HepG2 (cell line): ENCODE measurements at regions not wholly inside any gene's neighbourhood (a gene's known extent, or its start where the extent isn't known, plus 50 kb on each side); places are given as distances from the start of the nearest gene placed in this dataset.

Source experiments
- ATAC-seq: fragments of 200-7000 bp; cut with Tn5 transposase; 3 replicates; pipeline ENCODE4 v1.9.1; 2020; ENCODE audit warnings: mild to moderate bottlenecking, moderate library complexity
- BruUV-seq: library from RNA; stranded (reverse); fragments of 400-500 nt; replicated peaks from 2 replicates; lab custom pipeline; 2021; lab: Mats Ljungman, UMichigan
- CTCF ChIA-PET: fragments of 300-600 bp; formaldehyde crosslinking; extraction: SDS; loops from one replicate; lab custom pipeline; 2021; ENCODE audit warnings: low total read pairs, inconsistent platforms, low intra/inter-chr PET ratio; lab: Yijun Ruan, JAX
- POLR2A ChIA-PET: fragments of 350-600 bp; sonication (Branson Sonifier 250); formaldehyde crosslinking; loops from one replicate; lab custom pipeline; 2020; ENCODE audit warnings: antibody characterized with exemption, inconsistent platforms; lab: Yijun Ruan, JAX
- DNase-seq: peaks from one replicate; pipeline ENCODE4 v3.0.0-alpha.2; 2015; ENCODE audit warnings: low spot score
- FAIRE-seq: peaks from 3 replicates; lab custom pipeline; 2011; peaks lifted over from hg19 to GRCh38; lab: Jason Lieb, UNC
- H2AFZ ChIP-seq: one replicate; pipeline ENCODE4 v1.6.1; 2011; ENCODE audit warnings: low read length, inconsistent platforms
- H3K27ac ChIP-seq: fragments of 300-600 bp; 3 replicates; pipeline ENCODE4 v1.8.0; 2011; ENCODE audit warnings: mixed run types, mild to moderate bottlenecking, mixed read lengths, low read length, inconsistent platforms; ENCODE audit not compliant: insufficient read depth; ENCODE audit errors: extremely low read length
- H3K27me3 ChIP-seq, 2 experiments: fragments of 200-600 bp in 1 of 2; 2 replicates in 1 of 2; 3 replicates in 1 of 2; pipeline versions ENCODE4 v1.6.0 to v1.8.0; 2011; ENCODE audit warnings: low read length in 2 of 2, mild to moderate bottlenecking in 2 of 2, moderate library complexity in 2 of 2, inconsistent platforms in 1 of 2; ENCODE audit not compliant: insufficient read depth in 2 of 2, control insufficient read depth in 1 of 2
- H3K36me3 ChIP-seq, 2 experiments: fragments of 200-600 bp in 1 of 2; replicated peaks in 1 of 2; 2 replicates in 1 of 2; 3 replicates in 1 of 2; pipeline versions ENCODE4 v1.5.1 to v1.8.0; 2011; ENCODE audit warnings: low read length in 2 of 2, inconsistent platforms in 1 of 2; ENCODE audit not compliant: insufficient read depth in 2 of 2, control insufficient read depth in 1 of 2
- H3K4me1 ChIP-seq: 2 replicates; pipeline ENCODE4 v1.5.1; 2012; ENCODE audit warnings: low read length, inconsistent platforms; ENCODE audit not compliant: insufficient read depth
- H3K4me2 ChIP-seq: 2 replicates; pipeline ENCODE4 v1.6.0; 2011; ENCODE audit warnings: low read depth, low read length, inconsistent platforms
- H3K4me3 ChIP-seq, 3 experiments: fragments of 200-600 bp in 1 of 3; sonication (generic), shearing (Covaris generic) in 1 of 3; replicated peaks in 1 of 3; 2 replicates each; pipeline ENCODE4 v1.5.1; 2011 to 2016; ENCODE audit warnings: low read length in 3 of 3, inconsistent platforms in 2 of 3, low read depth in 2 of 3, mild to moderate bottlenecking in 2 of 3, control low read depth in 1 of 3, mixed read lengths in 1 of 3; ENCODE audit not compliant: insufficient read depth in 1 of 3
- H3K79me2 ChIP-seq: one replicate; pipeline ENCODE4 v1.6.1; 2011; ENCODE audit warnings: low read length, inconsistent platforms; ENCODE audit not compliant: insufficient read depth
- H3K9ac ChIP-seq: 2 replicates; pipeline ENCODE4 v1.6.0; 2011; ENCODE audit warnings: mild to moderate bottlenecking, low read depth, low read length, inconsistent platforms; ENCODE audit not compliant: insufficient read depth
- H3K9me3 ChIP-seq: 2 replicates; pipeline ENCODE4 v1.5.1; 2012; ENCODE audit warnings: mild to moderate bottlenecking, low read length
- H4K20me1 ChIP-seq: 2 replicates; pipeline ENCODE4 v1.6.0; 2011; ENCODE audit warnings: inconsistent platforms, mild to moderate bottlenecking, low read length, moderate library complexity; ENCODE audit not compliant: insufficient read depth
- CENPX ChIP-seq: sonication (generic); formaldehyde crosslinking; IDR thresholded peaks from 2 replicates; pipeline ENCODE4 v1.9.0; 2021; ENCODE audit warnings: mild to moderate bottlenecking, missing genetic modification reagents, moderate library complexity
- FOXJ3 ChIP-seq: sonication (generic); formaldehyde crosslinking; IDR thresholded peaks from 2 replicates; pipeline ENCODE4 v1.4.0; 2020; ENCODE audit warnings: missing genetic modification reagents, mild to moderate bottlenecking, borderline replicate concordance
- HMG20A ChIP-seq: IDR thresholded peaks from 2 replicates; pipeline ENCODE4 v1.6.1; 2016; ENCODE audit warnings: borderline replicate concordance
- HMGXB3 ChIP-seq: sonication (generic); formaldehyde crosslinking; IDR thresholded peaks from 2 replicates; pipeline ENCODE4 v1.4.0; 2020; ENCODE audit warnings: missing genetic modification reagents, borderline replicate concordance
- KDM2A ChIP-seq: sonication (generic); formaldehyde crosslinking; IDR thresholded peaks from 2 replicates; pipeline ENCODE4 v1.4.0; 2020; ENCODE audit warnings: low read depth, missing genetic modification reagents, borderline replicate concordance
- MEIS2 ChIP-seq: sonication (generic); formaldehyde crosslinking; IDR thresholded peaks from 2 replicates; pipeline ENCODE4 v1.9.0; 2021; ENCODE audit warnings: mild to moderate bottlenecking, missing genetic modification reagents
- MYNN ChIP-seq: sonication (generic); formaldehyde crosslinking; IDR thresholded peaks from 2 replicates; pipeline ENCODE4 v1.4.0; 2020; ENCODE audit warnings: mild to moderate bottlenecking, low read depth, missing genetic modification reagents
- SP5 ChIP-seq: IDR thresholded peaks from 2 replicates; pipeline ENCODE4 v1.6.1; 2016; ENCODE audit warnings: low read depth, borderline replicate concordance
- TFDP2 ChIP-seq: sonication (generic); formaldehyde crosslinking; IDR thresholded peaks from 2 replicates; pipeline ENCODE4 v1.4.0; 2020; ENCODE audit warnings: missing genetic modification reagents
- TOPORS ChIP-seq: sonication (generic); formaldehyde crosslinking; IDR thresholded peaks from 2 replicates; pipeline ENCODE4 v1.8.0; 2023; ENCODE audit warnings: mild to moderate bottlenecking, missing genetic modification reagents
- ZBTB39 ChIP-seq: sonication (generic); formaldehyde crosslinking; IDR thresholded peaks from 2 replicates; pipeline ENCODE4 v1.5.0; 2020; ENCODE audit warnings: missing genetic modification reagents
- ZNF12 ChIP-seq: sonication (generic); formaldehyde crosslinking; IDR thresholded peaks from 2 replicates; pipeline ENCODE4 v1.5.0; 2020; ENCODE audit warnings: missing genetic modification reagents
- ZNF704 ChIP-seq: sonication (generic); formaldehyde crosslinking; IDR thresholded peaks from 2 replicates; pipeline ENCODE4 v1.8.1; 2023; ENCODE audit warnings: mild to moderate bottlenecking, inconsistent platforms, moderate library complexity, missing genetic modification reagents, borderline replicate concordance
- WGBS: methylation state at CpG from one replicate; pipeline ENCODE4 v1.1.6; 2017; ENCODE audit warnings: low lambda C conversion rate; 5-methylcytosine and 5-hydroxymethylcytosine counted together
- in situ Hi-C: cut with HindIII; loops from 2 replicates; pipeline ENCODE4 v1.10.0; 2017; ENCODE audit warnings: low pct_unique_long_range_greater_than_20kb; ENCODE audit not compliant: extremely low pct_ligation_motif_present
- intact Hi-C: fragments of 100-400 bp; cut with micrococcal nuclease; formaldehyde crosslinking; loops from one replicate; pipeline ENCODE4 v1.10.0; 2022; ENCODE audit not compliant: unreplicated experiment

- TF ChIP-seq HMGXB3 (no peak), KDM2A (CRISPR knock-in tag) (no peak)
- TF ChIP-seq, all 625 proteins: peak for 0
These were observed 1002.4 kb upstream of the PCDH9 start (continued) for GRCh38 chr13:68232351-68233130.

GRCh38 chr13:68214691-68215415, 984.7 kb upstream of the PCDH9 start:
- no peak for DNase-seq
- CTCF ChIA-PET = no interaction called here
- TF ChIP-seq SP5 (CRISPR knock-in tag) (no peak), CENPX (CRISPR knock-in tag) (no peak), ZNF704 (no peak), FOXJ3 (CRISPR knock-in tag) (no peak), HMG20A (CRISPR knock-in tag) (no peak), TOPORS (CRISPR knock-in tag) (no peak), ZNF12 (CRISPR knock-in tag) (no peak), MYNN (CRISPR knock-in tag) (no peak), TFDP2 (CRISPR knock-in tag) (no peak), ZBTB39 (CRISPR knock-in tag) (no peak), MEIS2 (CRISPR knock-in tag) (no peak)

More at GRCh38 chr13:68214691-68215415, 984.7 kb upstream of the PCDH9 start:
- no peak for FAIRE-seq
- Histone ChIP-seq H3K27ac (no peak overlapping the region), H4K20me1 (no peaks in the 10 kb centered on the region), H3K36me3 (no peaks in the 10 kb centered on the region), H3K4me3 (no peak overlapping the region), H3K79me2 (no peaks in the 10 kb centered on the region), H3K27me3 (no peaks in the 10 kb centered on the region), H3K4me2 (no peak overlapping the region), H3K4me1 (no peaks in the 10 kb centered on the region), H2AFZ (no peak overlapping the region), H3K9me3 (no peaks in the 10 kb centered on the region), H3K9ac (no peak overlapping the region)
- POLR2A ChIA-PET = no interaction called here
- no TSS peak for BruUV-seq
- in situ Hi-C loops = no loop called here
- intact Hi-C loops = no loop called here
- ATAC-seq = no peak
- WGBS = 34% methylated on average over 5 of the region's 5 CpGs
